ENCODE measurements at regions not wholly inside any gene's neighbourhood (a gene's known extent, or its start where the extent isn't known, plus 50 kb on each side); places are given as distances from the start of the nearest gene placed in this dataset.

GRCh38 chr2:118658596-118659198 is 188.8 kb downstream of the EN1 start:
- no peak for DNase-seq

GRCh38 chr2:118657466-118657865 is 190.0 kb downstream of the EN1 start:
- no peak for DNase-seq

- no peak for DNase-seq
Observed at GRCh38 chr2:118654945-118655344, 192.5 kb downstream of the EN1 start.

GRCh38 chr2:118650327-118650726 is 197.1 kb downstream of the EN1 start:
- DNase-seq = no peak

GRCh38 chr2:118645876-118646275 is 201.6 kb downstream of the EN1 start:
- DNase-seq = no peak

GRCh38 chr2:118644190-118644589 is 203.3 kb downstream of the EN1 start:
- DNase-seq = no peak

GRCh38 chr2:118643294-118643693 is 204.2 kb downstream of the EN1 start:
- DNase-seq = no peak

GRCh38 chr2:118642501-118642900 is 204.9 kb downstream of the EN1 start:
- no peak for DNase-seq

- DNase-seq = no peak
Observed at GRCh38 chr2:118641711-118642110, 205.7 kb downstream of the EN1 start.

- DNase-seq = no peak
Observed at GRCh38 chr2:118639371-118639770, 208.1 kb downstream of the EN1 start.

GRCh38 chr2:118638453-118638852 is 209.0 kb downstream of the EN1 start:
- DNase-seq = no peak

GRCh38 chr2:118635891-118636290 is 211.6 kb downstream of the EN1 start:
- DNase-seq = no peak

GRCh38 chr2:118634876-118635275 is 212.6 kb downstream of the EN1 start:
- DNase-seq = no peak

GRCh38 chr2:118633371-118634018 is 214.0 kb downstream of the EN1 start:
- DNase-seq = no peak

- DNase-seq = no peak
Observed at GRCh38 chr2:118632921-118633320, 214.5 kb downstream of the EN1 start.

- no peak for DNase-seq
Observed at GRCh38 chr2:118627156-118627555, 220.3 kb downstream of the EN1 start.

- no peak for DNase-seq
Observed at GRCh38 chr2:118622913-118623312, 224.5 kb downstream of the EN1 start.

- no peak for DNase-seq
Observed at GRCh38 chr2:118622108-118622507, 225.3 kb downstream of the EN1 start.

- DNase-seq = peak; percentile 10
Observed at GRCh38 chr2:118618279-118618678, 229.2 kb downstream of the EN1 start.

- no peak for DNase-seq
Observed at GRCh38 chr2:118616432-118616831, 231.0 kb downstream of the EN1 start.

- DNase-seq = no peak
Observed at GRCh38 chr2:118614841-118615271, 232.6 kb downstream of the EN1 start.

GRCh38 chr2:118613737-118614136 is 233.7 kb downstream of the EN1 start:
- DNase-seq = peak; percentile 75

GRCh38 chr2:118611691-118612090 is 235.8 kb downstream of the EN1 start:
- no peak for DNase-seq

GRCh38 chr2:118609138-118609537 is 238.3 kb downstream of the EN1 start:
- DNase-seq = no peak

GRCh38 chr2:118607641-118608040 is 239.8 kb downstream of the EN1 start:
- DNase-seq = no peak
